Muscle of back (tissue), 3 donors: ENCODE measurements at regions not wholly inside any gene's neighbourhood (a gene's known extent, or its start where the extent isn't known, plus 50 kb on each side); places are given as distances from the start of the nearest gene placed in this dataset.

Experiments
- DNase-seq, 3 donors: peaks; one replicate each; pipeline versions ENCODE4 v3.0.0 to v3.0.0-alpha.2; 2013

- no peak for DNase-seq
Measured at GRCh38 chr7:54810401-54810800, 51.4 kb upstream of the SEC61G start.

GRCh38 chr7:54811041-54811845 is 52.2 kb upstream of the SEC61G start:
- DNase-seq = peak; percentile 56 to 76 (median 73)

GRCh38 chr7:54811846-54812254 is 52.8 kb upstream of the SEC61G start:
- peak in 2 of 3 donors; percentile 23 to 66 for DNase-seq

GRCh38 chr7:54812756-54813322 is 53.8 kb upstream of the SEC61G start:
- DNase-seq = no peak

- DNase-seq = peak; percentile 55 to 73 (median 61)
Measured at GRCh38 chr7:54813398-54813797, 54.4 kb upstream of the SEC61G start.

GRCh38 chr7:54814401-54814800 is 55.4 kb upstream of the SEC61G start:
- DNase-seq = no peak

GRCh38 chr7:54817152-54817551 is 58.1 kb upstream of the SEC61G start:
- no peak for DNase-seq

GRCh38 chr7:54823776-54824175 is 64.8 kb upstream of the SEC61G start:
- peak in 1 of 3 donors; percentile 41 for DNase-seq

- no peak for DNase-seq
Measured at GRCh38 chr7:54824655-54825054, 65.6 kb upstream of the SEC61G start.

- DNase-seq = no peak
Measured at GRCh38 chr7:54825368-54825767, 66.4 kb upstream of the SEC61G start.

GRCh38 chr7:54827734-54828133 is 68.7 kb upstream of the SEC61G start:
- no peak for DNase-seq

GRCh38 chr7:54831046-54831643 is 72.1 kb upstream of the SEC61G start:
- DNase-seq = no peak

GRCh38 chr7:54831644-54832095 is 72.7 kb upstream of the SEC61G start:
- DNase-seq = no peak

- no peak for DNase-seq
Measured at GRCh38 chr7:54833001-54833467, 74.0 kb upstream of the SEC61G start.

GRCh38 chr7:54837168-54837567 is 78.2 kb upstream of the SEC61G start:
- peak; percentile 45 to 74 (median 55) for DNase-seq

- peak in 1 of 3 donors; percentile 27 for DNase-seq
Measured at GRCh38 chr7:54837761-54838160, 78.8 kb upstream of the SEC61G start.

GRCh38 chr7:54838175-54838910 is 79.3 kb upstream of the SEC61G start:
- peak in 1 of 3 donors; percentile 65 for DNase-seq

GRCh38 chr7:54839575-54840213 is 80.7 kb upstream of the SEC61G start:
- peak in 2 of 3 donors; percentile 68 to 84 for DNase-seq

GRCh38 chr7:54841772-54842697 is 83.0 kb upstream of the SEC61G start:
- DNase-seq = peak; percentile 53 to 82 (median 73)

- DNase-seq = no peak
Measured at GRCh38 chr7:54843841-54844355, 84.9 kb upstream of the SEC61G start.
